Muscle layer of colon (tissue), 2 donors: ENCODE measurements at regions not wholly inside any gene's neighbourhood (a gene's known extent, or its start where the extent isn't known, plus 50 kb on each side); places are given as distances from the start of the nearest gene placed in this dataset.
"Not testable (repeated sequence)": the region's sequence is repeated elsewhere in the genome, so short reads cannot be mapped to it uniquely, and the experiment has no call there.

Source experiments
- H3K27ac ChIP-seq: one replicate; pipeline ENCODE4 v1.7.0; 2013; ENCODE audit warnings: low read depth, mild to moderate bottlenecking, low read length, moderate library complexity
- H3K27me3 ChIP-seq, 2 donors: one replicate each; pipeline ENCODE4 v1.7.0; 2013; ENCODE audit warnings: low read length in 2 of 2, mild to moderate bottlenecking in 2 of 2; ENCODE audit not compliant: insufficient read depth in 2 of 2, control insufficient read depth in 1 of 2
- H3K36me3 ChIP-seq: one replicate; pipeline ENCODE4 v1.7.0; 2013; ENCODE audit warnings: mild to moderate bottlenecking, low read length; ENCODE audit not compliant: insufficient read depth
- H3K4me1 ChIP-seq: one replicate; pipeline ENCODE4 v1.7.0; 2013; ENCODE audit warnings: mild to moderate bottlenecking, low read length; ENCODE audit not compliant: insufficient read depth
- H3K4me3 ChIP-seq, 2 donors: one replicate each; pipeline ENCODE4 v1.7.0; 2013; ENCODE audit warnings: low read length in 2 of 2, low read depth in 1 of 2, mild to moderate bottlenecking in 1 of 2, moderate library complexity in 1 of 2
- H3K9ac ChIP-seq: one replicate; pipeline ENCODE4 v1.7.0; 2013; ENCODE audit warnings: low read length
- H3K9me3 ChIP-seq: one replicate; pipeline ENCODE4 v1.7.0; 2013; ENCODE audit warnings: mild to moderate bottlenecking, low read length
- donor health status: abdominal sarcoma.
- donor health status: Adenocarcinoma of cecum.

- Histone ChIP-seq H3K9ac (no peak overlapping the region), H3K27ac (no peak overlapping the region), H3K36me3 (no peaks in the 10 kb centered on the region), H3K9me3 (no peaks in the 10 kb centered on the region), H3K4me3 (no peak overlapping the region), H3K4me1 (no peaks in the 10 kb centered on the region), H3K27me3 (no peaks in the 10 kb centered on the region)
Measured at GRCh38 chr14:83958359-83958758, 1571.6 kb upstream of the FLRT2 start.

GRCh38 chr14:83960832-83961512, 1569.0 kb upstream of the FLRT2 start:
- Histone ChIP-seq H3K4me3 (no peak overlapping the region), H3K36me3 (no peaks in the 10 kb centered on the region), H3K27ac (no peak overlapping the region), H3K4me1 (no peaks in the 10 kb centered on the region), H3K27me3 (no peaks in the 10 kb centered on the region), H3K9ac (no peak overlapping the region), H3K9me3 (no peaks in the 10 kb centered on the region)

GRCh38 chr14:83969998-83970397, 1559.9 kb upstream of the FLRT2 start:
- H3K27ac ChIP-seq, result no peak overlapping the region
- H3K4me1 ChIP-seq, result peaks cover 10% of the 10 kb centered on the region

GRCh38 chr14:83972631-83973030, 1557.3 kb upstream of the FLRT2 start:
- H3K9ac ChIP-seq, result no peak overlapping the region
- peaks cover 24% of the 10 kb centered on the region for H3K4me1 ChIP-seq
- H3K36me3 ChIP-seq, result no peaks in the 10 kb centered on the region
- H3K9me3 ChIP-seq, result no peaks in the 10 kb centered on the region
- H3K4me3 ChIP-seq, result no peak overlapping the region
- H3K27ac ChIP-seq, result no peak overlapping the region
- H3K27me3 ChIP-seq, result no peaks in the 10 kb centered on the region

More at GRCh38 chr14:83969998-83970397, 1559.9 kb upstream of the FLRT2 start:
- no peaks in the 10 kb centered on the region for H3K36me3 ChIP-seq
- no peak overlapping the region for H3K4me3 ChIP-seq
- no peaks in the 10 kb centered on the region for H3K27me3 ChIP-seq
- no peaks in the 10 kb centered on the region for H3K9me3 ChIP-seq
- H3K9ac ChIP-seq, result no peak overlapping the region

GRCh38 chr14:83974647-83975163, 1555.2 kb upstream of the FLRT2 start:
- Histone ChIP-seq H3K9me3 (no peaks in the 10 kb centered on the region), H3K36me3 (no peaks in the 10 kb centered on the region), H3K27ac (no peak overlapping the region), H3K27me3 (no peaks in the 10 kb centered on the region), H3K4me1 (peaks cover 24% of the 10 kb centered on the region), H3K4me3 (no peak overlapping the region), H3K9ac (no peak overlapping the region)

GRCh38 chr14:83975435-83975834, 1554.5 kb upstream of the FLRT2 start:
- Histone ChIP-seq H3K4me1 (peaks cover 24% of the 10 kb centered on the region), H3K9ac (no peak overlapping the region), H3K9me3 (no peaks in the 10 kb centered on the region), H3K27me3 (no peaks in the 10 kb centered on the region), H3K4me3 (no peak overlapping the region), H3K27ac (no peak overlapping the region), H3K36me3 (no peaks in the 10 kb centered on the region)

GRCh38 chr14:83975841-83976770, 1553.8 kb upstream of the FLRT2 start:
- H3K9ac ChIP-seq, result no peak overlapping the region
- peaks cover 24% of the 10 kb centered on the region for H3K4me1 ChIP-seq
- H3K4me3 ChIP-seq, result no peak overlapping the region
- H3K36me3 ChIP-seq, result no peaks in the 10 kb centered on the region
- H3K27me3 ChIP-seq, result no peaks in the 10 kb centered on the region
- no peak overlapping the region for H3K27ac ChIP-seq
- no peaks in the 10 kb centered on the region for H3K9me3 ChIP-seq

GRCh38 chr14:83977583-83977982, 1552.4 kb upstream of the FLRT2 start:
- no peak overlapping the region for H3K9ac ChIP-seq
- H3K9me3 ChIP-seq, result no peaks in the 10 kb centered on the region
- no peaks in the 10 kb centered on the region for H3K36me3 ChIP-seq
- no peaks in the 10 kb centered on the region for H3K27me3 ChIP-seq
- peaks cover 24% of the 10 kb centered on the region for H3K4me1 ChIP-seq
- no peak overlapping the region for H3K27ac ChIP-seq
- no peak overlapping the region for H3K4me3 ChIP-seq

GRCh38 chr14:83981676-83982258, 1548.2 kb upstream of the FLRT2 start:
- H3K9me3 ChIP-seq, H3K27ac ChIP-seq, H3K36me3 ChIP-seq, H3K4me3 ChIP-seq, H3K4me1 ChIP-seq, H3K27me3 ChIP-seq, H3K9ac ChIP-seq: not testable (repeated sequence)

GRCh38 chr14:83988275-83988674, 1541.7 kb upstream of the FLRT2 start:
- H3K4me3 ChIP-seq, result no peak overlapping the region
- no peaks in the 10 kb centered on the region for H3K27me3 ChIP-seq
- no peaks in the 10 kb centered on the region for H3K4me1 ChIP-seq
- H3K36me3 ChIP-seq, result no peaks in the 10 kb centered on the region
- no peak overlapping the region for H3K27ac ChIP-seq
- H3K9ac ChIP-seq, result no peak overlapping the region
- no peaks in the 10 kb centered on the region for H3K9me3 ChIP-seq

- Histone ChIP-seq H3K9me3 (no peaks in the 10 kb centered on the region), H3K4me1 (no peaks in the 10 kb centered on the region), H3K9ac (no peak overlapping the region), H3K36me3 (no peaks in the 10 kb centered on the region), H3K27me3 (no peaks in the 10 kb centered on the region), H3K4me3 (no peak overlapping the region), H3K27ac (no peak overlapping the region)
Measured at GRCh38 chr14:83991666-83992065, 1538.3 kb upstream of the FLRT2 start.
